Thoracic aorta (tissue), 2 donors: ENCODE measurements at regions not wholly inside any gene's neighbourhood (a gene's known extent, or its start where the extent isn't known, plus 50 kb on each side); places are given as distances from the start of the nearest gene placed in this dataset.

Source experiments
- ATAC-seq: fragments of 150-250 bp; one replicate; pipeline ENCODE4 v1.8.0; 2017; ENCODE audit warnings: low read depth; ENCODE audit not compliant: insufficient number of reproducible peaks, low FRiP score
- DNase-seq: peaks from one replicate; pipeline ENCODE4 v3.0.0-alpha.2; 2020; ENCODE audit warnings: low spot score
- H3K27ac ChIP-seq, 2 donors: fragments of 200-600 bp; sonication (generic); 1 replicate in 1 of 2; 2 replicates in 1 of 2; pipeline ENCODE4 v1.5.1; 2016; ENCODE audit warnings: mild to moderate bottlenecking in 2 of 2, moderate library complexity in 2 of 2
- H3K27me3 ChIP-seq: fragments of 200-600 bp; sonication (generic); replicated peaks from 2 replicates; pipeline ENCODE4 v1.6.0; 2016; ENCODE audit warnings: mild to moderate bottlenecking; ENCODE audit not compliant: insufficient read depth
- H3K36me3 ChIP-seq: fragments of 200-600 bp; sonication (generic); one replicate; pipeline ENCODE4 v1.5.1; 2016
- H3K4me1 ChIP-seq, 2 donors: fragments of 200-600 bp; sonication (generic); 1 replicate in 1 of 2; 2 replicates in 1 of 2; pipeline versions ENCODE4 v1.5.1 to v1.6.0; 2016; ENCODE audit warnings: low read depth in 2 of 2, mild to moderate bottlenecking in 1 of 2; ENCODE audit not compliant: control insufficient read depth in 1 of 2
- H3K4me3 ChIP-seq: fragments of 200-600 bp; sonication (generic); 2 replicates; pipeline ENCODE4 v1.5.1; 2016; ENCODE audit warnings: mild to moderate bottlenecking
- H3K9me3 ChIP-seq: fragments of 200-600 bp; sonication (generic); 2 replicates; pipeline ENCODE4 v1.5.1; 2016
- CTCF ChIP-seq: fragments of 200-600 bp; sonication (generic); IDR thresholded peaks from one replicate; pipeline ENCODE4 v1.5.1; 2019; ENCODE audit warnings: antibody characterized with exemption

- Histone ChIP-seq H3K36me3 (no peaks in the 10 kb centered on the region), H3K27ac (no peak overlapping the region), H3K4me3 (no peak overlapping the region), H3K27me3 (no peaks in the 10 kb centered on the region), H3K4me1 (no peaks in the 10 kb centered on the region), H3K9me3 (no peaks in the 10 kb centered on the region)
- ATAC-seq, result no peak
- no peak for TF ChIP-seq CTCF
- DNase-seq, result no peak
Measured at GRCh38 chr9:108078375-108078774, 588.8 kb upstream of the KLF4 start.

GRCh38 chr9:108077556-108077955 lies 588.0 kb upstream of the KLF4 start:
- no peak for ATAC-seq

GRCh38 chr9:108074900-108075299 lies 585.3 kb upstream of the KLF4 start:
- ATAC-seq (no peak), DNase-seq (no peak)
- H3K4me1 ChIP-seq, result no peaks in the 10 kb centered on the region
- H3K4me3 ChIP-seq, result no peak overlapping the region
- H3K27ac ChIP-seq, result no peak overlapping the region
- no peaks in the 10 kb centered on the region for H3K9me3 ChIP-seq
- H3K36me3 ChIP-seq, result no peaks in the 10 kb centered on the region
- no peak for TF ChIP-seq CTCF
- no peaks in the 10 kb centered on the region for H3K27me3 ChIP-seq

More at GRCh38 chr9:108077556-108077955, 588.0 kb upstream of the KLF4 start:
- no peak overlapping the region for H3K4me3 ChIP-seq
- no peaks in the 10 kb centered on the region for H3K27me3 ChIP-seq
- no peak for DNase-seq
- H3K36me3 ChIP-seq, result no peaks in the 10 kb centered on the region
- H3K4me1 ChIP-seq, result no peaks in the 10 kb centered on the region
- no peak for TF ChIP-seq CTCF
- H3K27ac ChIP-seq, result no peak overlapping the region
- H3K9me3 ChIP-seq, result no peaks in the 10 kb centered on the region

GRCh38 chr9:108073823-108074222 lies 584.3 kb upstream of the KLF4 start:
- DNase-seq, result no peak
- Histone ChIP-seq H3K4me1 (no peaks in the 10 kb centered on the region), H3K27ac (no peak overlapping the region), H3K27me3 (no peaks in the 10 kb centered on the region), H3K36me3 (no peaks in the 10 kb centered on the region), H3K4me3 (no peak overlapping the region), H3K9me3 (no peaks in the 10 kb centered on the region)
- TF ChIP-seq CTCF, result no peak
- ATAC-seq, result no peak

GRCh38 chr9:108072740-108073139 lies 583.2 kb upstream of the KLF4 start:
- no peak for DNase-seq
- no peak overlapping the region for H3K27ac ChIP-seq
- ATAC-seq, result no peak
- no peaks in the 10 kb centered on the region for H3K27me3 ChIP-seq
- TF ChIP-seq CTCF, result no peak
- H3K4me3 ChIP-seq, result no peak overlapping the region
- no peaks in the 10 kb centered on the region for H3K4me1 ChIP-seq
- no peaks in the 10 kb centered on the region for H3K9me3 ChIP-seq
- no peaks in the 10 kb centered on the region for H3K36me3 ChIP-seq
